H1 (cell line): ENCODE measurements at regions not wholly inside any gene's neighbourhood (a gene's known extent, or its start where the extent isn't known, plus 50 kb on each side); places are given as distances from the start of the nearest gene placed in this dataset.

Source experiments
- TF ChIP-seq, protein P1 (sequence below): IDR thresholded peaks from 2 replicates; pipeline ENCODE4 v1.6.1; 2011; ENCODE audit warnings: low read length, improper control_type of control experiment

DNA sequence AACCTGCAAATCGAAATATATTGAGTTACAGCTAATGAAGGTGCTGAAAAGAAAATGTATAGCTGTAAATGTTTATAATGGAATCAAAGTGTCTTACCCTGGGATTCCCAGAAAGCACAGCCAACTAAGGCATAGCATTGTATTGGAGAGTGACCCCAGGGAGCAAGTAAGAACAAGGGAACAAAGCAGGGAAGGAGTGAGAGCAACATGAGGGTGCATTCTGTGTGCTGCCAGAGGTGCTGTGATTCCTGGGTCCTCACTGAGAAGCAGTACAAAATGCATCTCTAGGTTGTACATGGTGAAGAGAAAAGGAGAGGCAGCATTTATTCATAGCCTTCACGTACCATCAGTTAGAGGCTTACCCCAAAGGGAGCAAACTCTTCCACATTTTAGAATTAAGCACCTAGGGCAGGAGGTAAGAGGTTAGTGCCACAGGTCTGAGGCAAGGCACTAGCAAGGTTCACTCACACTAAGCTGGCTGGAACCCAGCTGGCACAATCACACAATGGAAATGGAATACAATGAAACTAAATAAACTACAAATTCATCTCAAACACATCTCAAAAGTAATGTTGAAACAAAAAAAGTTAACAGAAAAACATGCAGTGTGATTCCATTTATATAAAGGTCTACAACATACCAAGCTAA, 151.5 kb upstream of the C2CD4B start (continued):
- TF ChIP-seq, protein P1, sequence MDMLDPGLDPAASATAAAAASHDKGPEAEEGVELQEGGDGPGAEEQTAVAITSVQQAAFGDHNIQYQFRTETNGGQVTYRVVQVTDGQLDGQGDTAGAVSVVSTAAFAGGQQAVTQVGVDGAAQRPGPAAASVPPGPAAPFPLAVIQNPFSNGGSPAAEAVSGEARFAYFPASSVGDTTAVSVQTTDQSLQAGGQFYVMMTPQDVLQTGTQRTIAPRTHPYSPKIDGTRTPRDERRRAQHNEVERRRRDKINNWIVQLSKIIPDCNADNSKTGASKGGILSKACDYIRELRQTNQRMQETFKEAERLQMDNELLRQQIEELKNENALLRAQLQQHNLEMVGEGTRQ = no peak
